Liver (tissue), 8 donors: ENCODE measurements at regions not wholly inside any gene's neighbourhood (a gene's known extent, or its start where the extent isn't known, plus 50 kb on each side); places are given as distances from the start of the nearest gene placed in this dataset.

Experiments used
- DNase-seq: peaks from one replicate; pipeline ENCODE4 v3.0.0-alpha.2; 2017; ENCODE audit warnings: low spot score
- H3K27ac ChIP-seq, 2 donors: one replicate each; pipeline ENCODE4 v1.7.0; 2013; ENCODE audit warnings: inconsistent platforms in 2 of 2, low read length in 2 of 2, control low read depth in 1 of 2, low read depth in 1 of 2, mild to moderate bottlenecking in 1 of 2
- H3K27me3 ChIP-seq, 4 donors: one replicate each; pipeline versions ENCODE4 v1.6.1 to v1.7.0; 2013; ENCODE audit warnings: low read length in 3 of 4, inconsistent platforms in 1 of 4, mild to moderate bottlenecking in 1 of 4, moderate library complexity in 1 of 4; ENCODE audit not compliant: control insufficient read depth in 4 of 4, insufficient read depth in 4 of 4
- H3K36me3 ChIP-seq, 4 donors: one replicate each; pipeline versions ENCODE4 v1.6.1 to v1.7.0; 2013; ENCODE audit warnings: low read length in 3 of 4, mild to moderate bottlenecking in 3 of 4, low read depth in 1 of 4, moderate library complexity in 1 of 4; ENCODE audit not compliant: control insufficient read depth in 4 of 4, insufficient read depth in 3 of 4
- H3K4me1 ChIP-seq, 4 donors: one replicate each; pipeline versions ENCODE4 v1.6.1 to v1.7.0; 2013; ENCODE audit warnings: low read length in 3 of 4, mild to moderate bottlenecking in 3 of 4, moderate library complexity in 1 of 4; ENCODE audit not compliant: control insufficient read depth in 4 of 4, insufficient read depth in 4 of 4
- H3K4me3 ChIP-seq, 3 donors: one replicate each; pipeline versions ENCODE4 v1.6.1 to v1.7.0; 2013; ENCODE audit warnings: low read length in 3 of 3, control low read depth in 1 of 3, low read depth in 1 of 3, mild to moderate bottlenecking in 1 of 3
- H3K9ac ChIP-seq, 2 donors: one replicate each; pipeline ENCODE4 v1.7.0; 2013; ENCODE audit warnings: low read length in 2 of 2, mild to moderate bottlenecking in 2 of 2, moderate library complexity in 2 of 2, control low read depth in 1 of 2, low read depth in 1 of 2
- H3K9me3 ChIP-seq, 4 donors: one replicate each; pipeline versions ENCODE4 v1.6.1 to v1.7.0; 2013; ENCODE audit warnings: low read length in 3 of 4; ENCODE audit not compliant: control insufficient read depth in 4 of 4
- EGR1 ChIP-seq, 2 donors: IDR thresholded peaks; 2 replicates each; pipeline ENCODE4 v1.6.1; 2016 to 2018; ENCODE audit warnings: antibody characterized with exemption in 2 of 2, low read depth in 2 of 2
- FOXA1 ChIP-seq: IDR thresholded peaks from 2 replicates; pipeline ENCODE4 v1.6.1; 2016; ENCODE audit warnings: antibody characterized with exemption
- FOXA2 ChIP-seq: IDR thresholded peaks from 2 replicates; pipeline ENCODE4 v1.6.1; 2016; ENCODE audit warnings: antibody characterized with exemption
- GABPA ChIP-seq, 2 donors: IDR thresholded peaks in 1 of 2; conservative IDR thresholded peaks in 1 of 2; 2 replicates each; pipeline ENCODE4 v1.6.1; 2016; ENCODE audit warnings: antibody characterized with exemption in 2 of 2, mild to moderate bottlenecking in 1 of 2, moderate library complexity in 1 of 2
- HNF4A ChIP-seq, 2 donors: conservative IDR thresholded peaks; 2 replicates each; pipeline ENCODE4 v1.6.1; 2016; ENCODE audit warnings: antibody characterized with exemption in 2 of 2, mild to moderate bottlenecking in 2 of 2
- HNF4G ChIP-seq: IDR thresholded peaks from 2 replicates; pipeline ENCODE4 v1.6.1; 2016; ENCODE audit warnings: antibody characterized with exemption
- JUND ChIP-seq, 2 donors: IDR thresholded peaks; 2 replicates each; pipeline ENCODE4 v1.6.1; 2016; ENCODE audit warnings: antibody characterized with exemption in 2 of 2
- NR2F2 ChIP-seq: IDR thresholded peaks from 2 replicates; pipeline ENCODE4 v1.6.1; 2016; ENCODE audit warnings: antibody characterized with exemption
- RAD21 ChIP-seq, 2 donors: IDR thresholded peaks; 2 replicates each; pipeline ENCODE4 v1.6.1; 2016; ENCODE audit warnings: antibody characterized with exemption in 2 of 2, mild to moderate bottlenecking in 2 of 2
- RXRA ChIP-seq, 2 donors: IDR thresholded peaks; 2 replicates each; pipeline ENCODE4 v1.6.1; 2017 to 2018; ENCODE audit warnings: antibody characterized with exemption in 2 of 2, mild to moderate bottlenecking in 1 of 2
- SP1 ChIP-seq: IDR thresholded peaks from 2 replicates; pipeline ENCODE4 v1.6.1; 2018; ENCODE audit warnings: antibody characterized with exemption, mild to moderate bottlenecking
- TAF1 ChIP-seq: conservative IDR thresholded peaks from 2 replicates; pipeline ENCODE4 v1.6.1; 2016; ENCODE audit warnings: antibody characterized with exemption, mild to moderate bottlenecking
- YY1 ChIP-seq: IDR thresholded peaks from 2 replicates; pipeline ENCODE4 v1.6.1; 2016; ENCODE audit warnings: antibody characterized with exemption, mild to moderate bottlenecking
- WGBS: extraction: QIAGEN DNeasy Blood & Tissue Kit; methylation state at CpG from one replicate; pipeline ENCODE4 v1.1.7; 2013; 5-methylcytosine and 5-hydroxymethylcytosine counted together
- TF ChIP-seq, protein P1 (sequence below): IDR thresholded peaks from 2 replicates; pipeline ENCODE4 v1.6.1; 2016; ENCODE audit warnings: antibody characterized with exemption
- TF ChIP-seq, protein P2 (sequence below): IDR thresholded peaks from 2 replicates; pipeline ENCODE4 v1.6.1; 2016; ENCODE audit warnings: antibody characterized with exemption, mild to moderate bottlenecking
- TF ChIP-seq, protein P3 (sequence below): IDR thresholded peaks from 2 replicates; pipeline ENCODE4 v1.6.1; 2016; ENCODE audit warnings: antibody characterized with exemption
- TF ChIP-seq, protein P4 (sequence below): IDR thresholded peaks from 2 replicates; pipeline ENCODE4 v1.6.1; 2016; ENCODE audit warnings: antibody characterized with exemption
- TF ChIP-seq, protein P5 (sequence below): fragments of 150-350 bp; IDR thresholded peaks from 2 replicates; pipeline ENCODE4 v1.5.1; 2017; ENCODE audit warnings: improper control_type of control experiment, low read depth, low read length; ENCODE audit not compliant: missing input control
- donor health status: healthy.
- donor health status: healthy.
- donor health status: healthy.
- donor health status: healthy.
- donor health status: healthy.

DNA sequence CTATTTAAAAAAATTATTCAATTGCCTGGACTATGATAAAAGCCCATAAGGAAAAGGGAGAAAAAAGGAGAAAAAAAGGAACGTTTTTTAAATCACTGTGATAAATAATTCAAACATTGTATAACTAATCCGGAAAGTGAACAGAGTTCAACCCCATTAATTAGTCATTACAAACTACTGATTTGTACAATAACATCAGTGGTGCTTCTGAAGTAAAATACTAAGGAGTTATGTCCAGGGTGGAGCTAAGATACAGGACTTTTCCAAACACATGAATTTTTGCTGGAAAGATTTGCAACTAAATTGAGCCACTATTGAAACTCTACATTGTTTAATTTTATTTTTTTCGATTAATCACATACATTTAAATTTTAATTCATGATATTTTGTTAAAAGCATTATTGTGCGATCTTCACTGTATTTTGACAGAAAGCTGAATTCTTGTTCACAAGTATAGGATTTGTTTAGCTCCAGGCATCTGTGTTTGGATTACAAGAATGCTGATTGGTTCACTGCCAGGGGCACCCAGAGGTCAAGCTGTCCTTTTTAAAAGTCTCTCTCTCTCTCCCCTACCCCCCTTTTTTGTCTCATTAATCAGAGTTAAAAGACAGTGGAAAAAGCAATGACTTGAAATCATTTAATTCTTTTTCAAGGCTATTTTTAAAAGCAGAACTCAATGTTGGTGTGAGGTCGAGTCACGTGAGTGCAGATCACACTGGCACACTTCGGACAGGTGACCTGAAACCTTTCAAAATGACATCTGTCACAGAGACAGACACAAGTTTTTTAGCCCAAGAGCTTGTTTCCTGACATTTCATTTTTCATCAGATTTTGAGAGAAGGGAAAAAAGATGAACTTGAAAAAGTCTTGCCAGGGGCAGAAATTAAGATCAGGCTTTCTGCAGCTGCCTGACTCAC, 387.3 kb downstream of the NR2F1-AS1 start:
- Histone ChIP-seq H3K9me3 (no peaks in the 10 kb centered on the region), H3K4me1 (no peaks in the 10 kb centered on the region), H3K27me3 (no peaks in the 10 kb centered on the region), H3K9ac (no peak overlapping the region), H3K27ac (peak overlapping the region in 1 of 2 donors; percentile 59), H3K4me3 (no peak overlapping the region), H3K36me3 (no peaks in the 10 kb centered on the region)
- WGBS, result 53% methylated on average over 7 of the region's 7 CpGs
- no peak for DNase-seq
- TF ChIP-seq, protein P1, sequence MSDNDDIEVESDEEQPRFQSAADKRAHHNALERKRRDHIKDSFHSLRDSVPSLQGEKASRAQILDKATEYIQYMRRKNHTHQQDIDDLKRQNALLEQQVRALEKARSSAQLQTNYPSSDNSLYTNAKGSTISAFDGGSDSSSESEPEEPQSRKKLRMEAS, result no peak
- peak; percentile 29 for TF ChIP-seq NR2F2
- TF ChIP-seq RXRA (IDR thresholded peaks at IDR 0.05), result peak in 1 of 2 donors; percentile 15

DNA sequence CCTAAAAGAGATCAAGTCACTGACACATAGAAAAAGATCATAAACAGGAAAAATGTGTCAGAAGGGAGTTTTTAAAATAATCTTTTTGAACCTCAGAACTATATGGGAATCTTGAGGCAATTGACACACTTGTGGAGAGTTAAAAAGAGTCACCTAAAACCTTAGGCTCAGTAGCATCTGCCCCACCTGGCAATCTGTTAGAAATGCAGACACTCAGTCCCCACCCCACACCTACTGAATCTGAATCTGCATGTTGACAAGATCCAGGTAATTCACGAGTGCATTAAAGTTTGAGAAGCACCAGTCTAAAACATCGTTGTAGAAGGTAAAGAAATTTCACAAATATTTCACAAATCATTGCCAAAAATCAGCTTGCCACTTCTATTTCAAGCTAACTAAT, 388.3 kb downstream of the NR2F1-AS1 start:
- no peak for DNase-seq
- Histone ChIP-seq H3K9ac (no peak overlapping the region), H3K27ac (no peak overlapping the region), H3K36me3 (no peaks in the 10 kb centered on the region), H3K4me3 (no peak overlapping the region), H3K27me3 (no peaks in the 10 kb centered on the region), H3K9me3 (no peaks in the 10 kb centered on the region), H3K4me1 (no peaks in the 10 kb centered on the region)
- TF ChIP-seq FOXA1 (no peak), JUND (IDR thresholded peaks at IDR 0.05) (no peak), NR2F2 (no peak), EGR1 (IDR thresholded peaks at IDR 0.05; ENCODE audit: low read depth in 2 of 2) (no peak), SP1 (no peak), FOXA2 (no peak), YY1 (no peak), TAF1 (no peak), RAD21 (IDR thresholded peaks at IDR 0.05) (no peak), RXRA (IDR thresholded peaks at IDR 0.05) (no peak), HNF4G (no peak), GABPA (IDR thresholded peaks at IDR 0.05 in 1 of 2, conservative IDR thresholded peaks at IDR 0.05 in 1 of 2) (no peak), HNF4A (conservative IDR thresholded peaks at IDR 0.05) (no peak)
- TF ChIP-seq, protein P2, sequence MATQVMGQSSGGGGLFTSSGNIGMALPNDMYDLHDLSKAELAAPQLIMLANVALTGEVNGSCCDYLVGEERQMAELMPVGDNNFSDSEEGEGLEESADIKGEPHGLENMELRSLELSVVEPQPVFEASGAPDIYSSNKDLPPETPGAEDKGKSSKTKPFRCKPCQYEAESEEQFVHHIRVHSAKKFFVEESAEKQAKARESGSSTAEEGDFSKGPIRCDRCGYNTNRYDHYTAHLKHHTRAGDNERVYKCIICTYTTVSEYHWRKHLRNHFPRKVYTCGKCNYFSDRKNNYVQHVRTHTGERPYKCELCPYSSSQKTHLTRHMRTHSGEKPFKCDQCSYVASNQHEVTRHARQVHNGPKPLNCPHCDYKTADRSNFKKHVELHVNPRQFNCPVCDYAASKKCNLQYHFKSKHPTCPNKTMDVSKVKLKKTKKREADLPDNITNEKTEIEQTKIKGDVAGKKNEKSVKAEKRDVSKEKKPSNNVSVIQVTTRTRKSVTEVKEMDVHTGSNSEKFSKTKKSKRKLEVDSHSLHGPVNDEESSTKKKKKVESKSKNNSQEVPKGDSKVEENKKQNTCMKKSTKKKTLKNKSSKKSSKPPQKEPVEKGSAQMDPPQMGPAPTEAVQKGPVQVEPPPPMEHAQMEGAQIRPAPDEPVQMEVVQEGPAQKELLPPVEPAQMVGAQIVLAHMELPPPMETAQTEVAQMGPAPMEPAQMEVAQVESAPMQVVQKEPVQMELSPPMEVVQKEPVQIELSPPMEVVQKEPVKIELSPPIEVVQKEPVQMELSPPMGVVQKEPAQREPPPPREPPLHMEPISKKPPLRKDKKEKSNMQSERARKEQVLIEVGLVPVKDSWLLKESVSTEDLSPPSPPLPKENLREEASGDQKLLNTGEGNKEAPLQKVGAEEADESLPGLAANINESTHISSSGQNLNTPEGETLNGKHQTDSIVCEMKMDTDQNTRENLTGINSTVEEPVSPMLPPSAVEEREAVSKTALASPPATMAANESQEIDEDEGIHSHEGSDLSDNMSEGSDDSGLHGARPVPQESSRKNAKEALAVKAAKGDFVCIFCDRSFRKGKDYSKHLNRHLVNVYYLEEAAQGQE, result no peak
- TF ChIP-seq, protein P3, sequence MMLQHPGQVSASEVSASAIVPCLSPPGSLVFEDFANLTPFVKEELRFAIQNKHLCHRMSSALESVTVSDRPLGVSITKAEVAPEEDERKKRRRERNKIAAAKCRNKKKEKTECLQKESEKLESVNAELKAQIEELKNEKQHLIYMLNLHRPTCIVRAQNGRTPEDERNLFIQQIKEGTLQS, result no peak
- TF ChIP-seq, protein P4, sequence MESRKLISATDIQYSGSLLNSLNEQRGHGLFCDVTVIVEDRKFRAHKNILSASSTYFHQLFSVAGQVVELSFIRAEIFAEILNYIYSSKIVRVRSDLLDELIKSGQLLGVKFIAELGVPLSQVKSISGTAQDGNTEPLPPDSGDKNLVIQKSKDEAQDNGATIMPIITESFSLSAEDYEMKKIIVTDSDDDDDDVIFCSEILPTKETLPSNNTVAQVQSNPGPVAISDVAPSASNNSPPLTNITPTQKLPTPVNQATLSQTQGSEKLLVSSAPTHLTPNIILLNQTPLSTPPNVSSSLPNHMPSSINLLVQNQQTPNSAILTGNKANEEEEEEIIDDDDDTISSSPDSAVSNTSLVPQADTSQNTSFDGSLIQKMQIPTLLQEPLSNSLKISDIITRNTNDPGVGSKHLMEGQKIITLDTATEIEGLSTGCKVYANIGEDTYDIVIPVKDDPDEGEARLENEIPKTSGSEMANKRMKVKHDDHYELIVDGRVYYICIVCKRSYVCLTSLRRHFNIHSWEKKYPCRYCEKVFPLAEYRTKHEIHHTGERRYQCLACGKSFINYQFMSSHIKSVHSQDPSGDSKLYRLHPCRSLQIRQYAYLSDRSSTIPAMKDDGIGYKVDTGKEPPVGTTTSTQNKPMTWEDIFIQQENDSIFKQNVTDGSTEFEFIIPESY, result no peak
- TF ChIP-seq, protein P1, result no peak
- TF ChIP-seq, protein P5, sequence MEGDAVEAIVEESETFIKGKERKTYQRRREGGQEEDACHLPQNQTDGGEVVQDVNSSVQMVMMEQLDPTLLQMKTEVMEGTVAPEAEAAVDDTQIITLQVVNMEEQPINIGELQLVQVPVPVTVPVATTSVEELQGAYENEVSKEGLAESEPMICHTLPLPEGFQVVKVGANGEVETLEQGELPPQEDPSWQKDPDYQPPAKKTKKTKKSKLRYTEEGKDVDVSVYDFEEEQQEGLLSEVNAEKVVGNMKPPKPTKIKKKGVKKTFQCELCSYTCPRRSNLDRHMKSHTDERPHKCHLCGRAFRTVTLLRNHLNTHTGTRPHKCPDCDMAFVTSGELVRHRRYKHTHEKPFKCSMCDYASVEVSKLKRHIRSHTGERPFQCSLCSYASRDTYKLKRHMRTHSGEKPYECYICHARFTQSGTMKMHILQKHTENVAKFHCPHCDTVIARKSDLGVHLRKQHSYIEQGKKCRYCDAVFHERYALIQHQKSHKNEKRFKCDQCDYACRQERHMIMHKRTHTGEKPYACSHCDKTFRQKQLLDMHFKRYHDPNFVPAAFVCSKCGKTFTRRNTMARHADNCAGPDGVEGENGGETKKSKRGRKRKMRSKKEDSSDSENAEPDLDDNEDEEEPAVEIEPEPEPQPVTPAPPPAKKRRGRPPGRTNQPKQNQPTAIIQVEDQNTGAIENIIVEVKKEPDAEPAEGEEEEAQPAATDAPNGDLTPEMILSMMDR, result no peak
- WGBS, result 54% methylated on average over 2 of the region's 2 CpGs
